ENCODE measurements at regions not wholly inside any gene's neighbourhood (a gene's known extent, or its start where the extent isn't known, plus 50 kb on each side); places are given as distances from the start of the nearest gene placed in this dataset.

DNA sequence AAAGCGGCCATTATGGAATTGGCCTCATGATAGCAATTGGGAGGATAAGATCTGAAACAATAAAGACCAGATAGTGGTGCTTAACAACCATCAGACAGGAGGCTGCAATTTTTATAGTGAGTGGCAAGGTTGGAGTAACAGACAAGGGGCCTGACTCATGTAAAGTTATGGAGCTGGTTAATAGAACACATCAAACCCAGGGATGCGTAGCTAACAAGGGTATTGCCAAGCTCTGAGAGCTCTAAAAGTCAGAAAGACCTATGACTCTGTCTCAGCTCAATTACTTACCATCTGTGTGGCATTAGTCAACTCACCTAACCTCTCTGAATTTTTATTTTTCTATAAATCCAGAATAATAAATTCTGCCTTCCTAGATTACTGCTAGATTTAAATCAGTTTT is 1731.5 kb upstream of the FLRT2 start:
- Mint-ChIP-seq H3K36me3 (no peaks in the 10 kb centered on the region), H3K4me1 (no peaks in the 10 kb centered on the region), H3K27me3 (no peaks in the 10 kb centered on the region), H3K27ac (no peak overlapping the region), H3K9me3 (peaks cover 6% of the 10 kb centered on the region), H3K4me3 (no peak overlapping the region)
- ATAC-seq = no peak

DNA sequence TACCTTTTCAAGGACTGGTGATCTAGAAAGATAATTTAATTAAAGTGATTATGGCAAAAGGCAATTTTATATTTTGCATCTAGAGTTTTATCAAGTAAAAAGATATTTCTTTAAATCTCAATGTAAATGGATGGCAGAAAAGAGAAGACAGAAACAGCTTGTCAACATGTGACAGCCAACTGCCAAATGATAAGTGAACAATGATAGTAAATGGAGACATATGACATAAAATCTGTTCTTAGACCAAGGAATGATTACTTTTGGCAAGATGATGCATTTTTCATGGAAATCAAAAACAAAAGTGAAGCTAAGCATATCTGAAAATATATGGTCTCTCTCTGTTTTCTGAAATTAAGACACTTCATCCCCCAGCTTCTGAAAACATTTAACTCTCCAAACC is 1730.7 kb upstream of the FLRT2 start:
- Mint-ChIP-seq H3K4me3 (no peak overlapping the region), H3K9me3 (peaks cover 6% of the 10 kb centered on the region), H3K36me3 (no peaks in the 10 kb centered on the region), H3K27me3 (no peaks in the 10 kb centered on the region), H3K4me1 (no peaks in the 10 kb centered on the region), H3K27ac (no peak overlapping the region)
- ATAC-seq = no peak

DNA sequence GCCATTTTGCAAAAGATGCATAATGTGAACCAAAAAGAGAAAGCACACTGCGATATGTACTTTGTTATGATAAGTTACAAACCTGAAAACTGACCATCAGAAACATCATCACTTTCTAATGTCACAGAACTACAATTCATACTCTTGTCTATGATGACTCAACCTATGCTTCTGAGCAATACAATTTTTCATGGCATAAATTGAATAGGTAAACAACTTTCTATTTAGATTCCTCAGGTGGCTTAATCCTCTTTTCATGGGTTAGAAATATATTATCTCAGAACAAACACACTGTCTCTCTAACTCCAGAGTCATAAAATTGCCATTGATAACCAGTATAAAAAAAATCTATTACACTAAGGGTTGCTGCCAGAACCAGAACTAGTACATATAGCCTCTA is 1715.0 kb upstream of the FLRT2 start:
- H3K9me3 Mint-ChIP-seq = peaks cover 17% of the 10 kb centered on the region

DNA sequence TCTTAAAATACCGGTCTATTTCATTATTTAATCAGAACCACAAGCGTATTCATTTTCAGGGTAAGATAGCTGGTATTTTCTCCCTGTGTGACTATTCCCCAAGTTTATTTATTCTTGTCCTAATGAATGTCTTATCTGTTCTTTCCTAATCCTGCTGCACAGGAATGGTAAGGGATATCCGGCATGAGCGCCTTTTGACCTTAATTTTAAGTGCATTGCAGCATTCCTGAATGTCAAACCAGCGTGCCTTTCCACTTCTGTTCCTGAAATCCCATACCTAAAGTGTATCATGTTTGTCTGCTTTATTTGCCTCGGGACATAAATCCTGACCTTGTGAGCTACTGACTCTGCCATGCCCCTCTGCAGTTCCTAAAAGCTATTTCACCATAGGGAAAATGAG is 1713.2 kb upstream of the FLRT2 start:
- Mint-ChIP-seq H3K4me1 (no peaks in the 10 kb centered on the region), H3K27me3 (no peaks in the 10 kb centered on the region), H3K27ac (no peak overlapping the region), H3K36me3 (no peaks in the 10 kb centered on the region), H3K9me3 (peaks cover 11% of the 10 kb centered on the region), H3K4me3 (no peak overlapping the region)
- ATAC-seq = no peak

More for the DNA sequence above, 1715.0 kb upstream of the FLRT2 start:
- Mint-ChIP-seq H3K36me3 (no peaks in the 10 kb centered on the region), H3K27me3 (no peaks in the 10 kb centered on the region), H3K27ac (no peak overlapping the region), H3K4me3 (no peak overlapping the region), H3K4me1 (no peaks in the 10 kb centered on the region)
- ATAC-seq = no peak

DNA sequence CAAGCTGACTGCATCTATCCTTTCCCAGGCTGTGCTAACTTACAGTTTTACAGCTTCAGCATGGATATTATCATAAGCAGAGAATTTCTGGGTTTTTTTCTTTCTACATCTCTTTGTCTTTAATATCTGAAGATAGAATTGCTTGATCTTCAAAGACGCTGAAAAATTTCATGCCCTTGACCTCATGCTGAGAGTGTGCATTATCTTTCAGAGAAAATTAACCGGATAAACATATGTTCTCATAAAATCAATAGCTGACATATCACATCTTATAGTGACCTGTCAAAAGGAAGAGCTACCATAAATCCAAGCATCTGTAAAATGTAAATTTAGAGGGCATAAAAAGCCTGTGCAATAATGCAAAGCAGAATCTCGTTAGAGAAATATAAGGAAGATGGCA is 1704.1 kb upstream of the FLRT2 start:
- Mint-ChIP-seq H3K9me3 (peaks cover 9% of the 10 kb centered on the region), H3K36me3 (no peaks in the 10 kb centered on the region), H3K27me3 (no peaks in the 10 kb centered on the region), H3K4me3 (no peak overlapping the region), H3K27ac (no peak overlapping the region), H3K4me1 (no peaks in the 10 kb centered on the region)
- ATAC-seq = no peak

DNA sequence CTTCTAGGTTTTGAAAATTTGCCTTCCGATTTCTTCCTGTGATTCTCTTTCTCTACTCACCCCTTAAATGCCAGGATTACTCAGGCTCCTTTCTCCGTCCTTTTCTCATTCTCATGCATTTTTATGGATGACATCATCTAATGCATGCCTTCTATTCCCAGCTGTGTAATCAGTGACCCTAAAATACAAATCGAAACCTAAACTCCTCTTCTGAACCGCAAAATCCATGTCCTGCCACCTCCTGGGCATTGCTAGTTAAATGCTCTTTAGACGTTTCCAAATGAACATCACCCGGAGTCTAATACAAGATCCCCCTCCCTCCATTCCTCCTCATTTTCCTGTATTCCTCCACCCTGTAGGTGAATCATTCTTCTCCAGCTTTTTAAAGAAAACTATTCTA is 1703.1 kb upstream of the FLRT2 start:
- no peak for ATAC-seq
- Mint-ChIP-seq H3K9me3 (peaks cover 9% of the 10 kb centered on the region), H3K36me3 (no peaks in the 10 kb centered on the region), H3K27me3 (no peaks in the 10 kb centered on the region), H3K4me3 (no peak overlapping the region), H3K27ac (no peak overlapping the region), H3K4me1 (no peaks in the 10 kb centered on the region)

DNA sequence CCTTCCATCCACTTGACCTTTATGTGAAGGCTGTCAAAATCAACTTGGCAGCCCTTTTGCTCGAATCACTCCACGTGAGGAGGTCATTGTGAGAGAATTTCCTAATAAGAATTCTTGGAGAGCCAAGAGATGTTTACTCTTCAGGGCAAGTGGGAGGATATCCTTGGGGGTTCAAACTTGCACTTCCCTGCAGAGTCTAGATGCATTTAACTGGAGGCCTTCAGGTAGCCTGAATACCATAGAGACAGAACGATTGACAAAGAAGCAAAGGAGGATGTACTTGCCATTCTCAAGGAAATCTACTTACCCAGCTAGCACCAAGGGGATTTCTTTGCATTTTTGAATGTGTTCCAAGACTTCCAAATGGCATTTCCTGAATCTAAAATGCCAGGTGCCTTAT is 1702.6 kb upstream of the FLRT2 start:
- ATAC-seq = no peak
- H3K36me3 Mint-ChIP-seq = no peaks in the 10 kb centered on the region
- H3K4me1 Mint-ChIP-seq = no peaks in the 10 kb centered on the region
- H3K27me3 Mint-ChIP-seq = no peaks in the 10 kb centered on the region
- H3K27ac Mint-ChIP-seq = no peak overlapping the region
- peaks cover 8% of the 10 kb centered on the region for H3K9me3 Mint-ChIP-seq
- H3K4me3 Mint-ChIP-seq = no peak overlapping the region

DNA sequence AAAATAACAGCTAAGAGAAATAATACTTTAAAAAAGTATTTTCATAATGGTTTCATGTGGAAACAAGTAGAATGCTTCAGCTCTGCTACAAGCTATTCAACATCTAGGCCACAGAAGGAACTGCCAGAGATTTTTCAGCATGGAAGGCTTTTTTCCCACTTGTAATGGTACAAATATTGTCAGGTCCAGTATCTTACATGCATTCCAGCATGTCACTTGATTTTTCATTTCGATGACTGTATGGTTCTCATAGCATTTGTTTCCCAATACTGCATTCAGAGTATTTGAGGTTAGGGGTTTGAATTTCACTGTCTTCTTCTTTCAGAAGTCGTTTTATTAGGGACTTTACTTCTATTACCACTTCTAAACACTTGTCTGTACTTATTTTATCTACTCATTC is 1701.5 kb upstream of the FLRT2 start:
- H3K9me3 Mint-ChIP-seq = peaks cover 6% of the 10 kb centered on the region
- no peaks in the 10 kb centered on the region for H3K4me1 Mint-ChIP-seq
- no peaks in the 10 kb centered on the region for H3K27me3 Mint-ChIP-seq
- H3K27ac Mint-ChIP-seq = no peak overlapping the region
- no peak for ATAC-seq
- no peak overlapping the region for H3K4me3 Mint-ChIP-seq
- no peaks in the 10 kb centered on the region for H3K36me3 Mint-ChIP-seq

DNA sequence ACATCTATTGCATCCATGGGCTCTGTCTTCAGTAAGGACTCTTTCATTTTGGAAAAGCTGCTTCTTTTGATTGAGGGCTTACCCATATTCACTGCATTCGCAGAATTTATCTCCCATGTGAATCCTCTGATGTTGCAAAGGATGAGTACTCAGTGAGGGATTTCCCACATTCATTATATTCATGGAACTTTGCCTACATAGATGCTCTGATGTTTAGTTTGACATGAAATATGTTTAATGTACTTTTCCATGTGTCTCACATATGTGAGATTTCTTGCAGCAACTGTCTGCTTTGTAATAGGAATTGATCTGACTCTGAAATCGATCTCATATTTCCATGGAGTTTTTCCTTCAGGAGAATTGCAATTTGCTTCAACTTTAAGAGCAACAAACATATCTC is 1699.6 kb upstream of the FLRT2 start:
- Mint-ChIP-seq H3K27me3 (no peaks in the 10 kb centered on the region), H3K4me3 (no peak overlapping the region), H3K27ac (no peak overlapping the region), H3K36me3 (no peaks in the 10 kb centered on the region), H3K9me3 (peaks cover 3% of the 10 kb centered on the region), H3K4me1 (no peaks in the 10 kb centered on the region)
- ATAC-seq = no peak

DNA sequence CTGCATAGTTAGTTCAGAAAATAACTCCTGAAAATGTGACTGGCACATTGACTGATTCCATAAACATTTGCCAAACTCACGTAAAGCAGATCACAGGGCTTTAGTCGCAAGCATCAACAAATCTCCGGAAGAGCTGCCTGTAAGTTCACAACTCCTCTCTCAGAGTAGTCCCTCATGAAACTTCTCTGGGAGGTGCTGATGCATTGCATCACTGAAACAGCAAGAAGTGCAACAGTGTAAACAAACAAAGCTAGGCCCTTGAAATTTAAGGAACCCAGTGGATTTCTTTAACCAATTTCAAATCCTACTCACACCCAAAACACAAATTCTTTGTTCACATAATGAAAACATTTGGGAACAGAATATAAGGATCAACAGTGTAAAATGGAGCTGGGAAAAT is 1691.7 kb upstream of the FLRT2 start:
- no peak for ATAC-seq
- Mint-ChIP-seq H3K27me3 (no peaks in the 10 kb centered on the region), H3K4me1 (no peaks in the 10 kb centered on the region), H3K4me3 (no peak overlapping the region), H3K9me3 (peaks cover 6% of the 10 kb centered on the region), H3K27ac (no peak overlapping the region), H3K36me3 (no peaks in the 10 kb centered on the region)

DNA sequence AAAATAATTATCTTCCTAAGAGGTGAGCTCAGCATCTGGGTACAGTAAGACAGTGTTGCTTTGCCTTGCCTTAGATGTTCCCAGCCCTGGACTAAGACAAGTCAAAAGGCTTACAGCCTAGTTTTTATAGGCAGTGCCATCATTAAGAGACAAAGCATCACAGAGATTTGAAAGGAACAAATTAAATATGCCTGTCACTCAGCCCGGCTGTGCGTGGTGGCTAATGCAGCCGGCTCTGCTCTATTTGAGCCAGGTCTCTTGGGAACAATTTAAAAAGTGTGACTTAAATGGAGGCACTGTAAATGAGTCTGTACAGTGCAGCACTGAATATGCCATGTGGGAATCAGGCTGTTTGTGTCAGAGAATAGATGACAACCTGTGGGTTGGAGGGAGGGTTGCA is 1687.4 kb upstream of the FLRT2 start:
- no peak for ATAC-seq
- H3K4me3 Mint-ChIP-seq = no peak overlapping the region
- H3K4me1 Mint-ChIP-seq = no peaks in the 10 kb centered on the region
- H3K9me3 Mint-ChIP-seq = peaks cover 9% of the 10 kb centered on the region
- H3K27me3 Mint-ChIP-seq = no peaks in the 10 kb centered on the region
- no peak overlapping the region for H3K27ac Mint-ChIP-seq
- no peaks in the 10 kb centered on the region for H3K36me3 Mint-ChIP-seq

DNA sequence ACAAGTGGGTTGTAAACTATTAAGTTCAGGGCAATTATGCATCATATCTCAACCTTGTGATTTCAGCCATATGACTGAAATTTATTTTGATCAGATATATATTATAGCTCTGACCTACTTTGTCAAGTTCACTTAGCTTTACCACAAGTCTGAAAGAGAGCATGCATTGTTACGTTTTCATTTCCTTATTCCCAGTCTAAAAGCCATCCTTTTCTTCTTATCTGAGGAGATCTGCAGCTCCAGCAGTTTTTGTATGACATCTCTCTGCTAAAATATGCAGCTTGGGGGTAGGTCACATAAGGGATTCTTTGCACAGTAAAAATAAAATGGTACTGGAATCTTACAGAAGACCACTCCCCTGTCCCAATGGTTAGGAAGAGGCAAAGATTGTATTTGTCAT is 1682.8 kb upstream of the FLRT2 start:
- Mint-ChIP-seq H3K4me1 (no peaks in the 10 kb centered on the region), H3K9me3 (peaks cover 7% of the 10 kb centered on the region), H3K27me3 (no peaks in the 10 kb centered on the region), H3K27ac (no peak overlapping the region), H3K36me3 (no peaks in the 10 kb centered on the region), H3K4me3 (no peak overlapping the region)
- ATAC-seq = no peak

DNA sequence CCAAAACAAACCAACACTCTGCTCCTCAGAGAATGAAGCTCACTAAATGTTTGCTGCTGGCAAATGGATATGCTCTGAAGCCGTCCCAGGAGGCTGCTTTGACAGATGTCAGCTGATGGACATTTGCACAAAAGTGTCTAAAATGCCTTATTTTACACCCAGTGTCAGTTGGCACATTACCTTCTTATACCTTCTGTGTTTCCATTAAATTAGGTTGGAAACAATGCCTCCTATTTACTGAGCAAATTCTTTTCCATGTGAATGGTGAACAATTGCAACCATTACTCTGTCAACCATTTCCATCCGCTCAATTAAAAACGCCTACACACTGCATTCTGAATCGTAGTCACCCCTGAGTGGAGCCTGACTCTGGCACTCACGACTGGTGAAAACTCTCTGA is 1679.9 kb upstream of the FLRT2 start:
- Mint-ChIP-seq H3K4me3 (no peak overlapping the region), H3K9me3 (peaks cover 3% of the 10 kb centered on the region), H3K4me1 (no peaks in the 10 kb centered on the region), H3K27me3 (no peaks in the 10 kb centered on the region), H3K27ac (no peak overlapping the region), H3K36me3 (no peaks in the 10 kb centered on the region)
- ATAC-seq = no peak

DNA sequence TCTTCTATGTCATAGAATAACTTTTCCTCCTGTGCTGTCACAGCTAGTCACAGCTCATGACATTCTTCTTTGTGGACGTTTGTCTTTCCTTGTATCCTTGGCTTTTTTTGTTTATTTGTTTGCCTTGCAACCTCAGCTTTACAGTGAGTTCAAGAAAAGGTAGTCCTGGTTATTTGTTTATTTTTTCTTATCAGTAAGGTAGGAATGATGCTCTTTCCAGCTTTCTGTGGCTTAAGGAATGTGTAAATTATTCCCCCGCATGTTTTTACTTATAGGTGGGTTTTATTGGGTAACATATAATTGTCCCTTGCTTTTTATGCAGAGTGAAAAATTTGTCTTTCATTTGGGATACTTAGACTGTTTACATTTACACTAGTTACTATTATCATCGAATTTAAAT is 1673.6 kb upstream of the FLRT2 start:
- H3K9me3 Mint-ChIP-seq = peaks cover 7% of the 10 kb centered on the region
- no peak overlapping the region for H3K27ac Mint-ChIP-seq
- H3K4me1 Mint-ChIP-seq = no peaks in the 10 kb centered on the region
- H3K36me3 Mint-ChIP-seq = no peaks in the 10 kb centered on the region
- no peak for ATAC-seq
- H3K27me3 Mint-ChIP-seq = no peaks in the 10 kb centered on the region
- H3K4me3 Mint-ChIP-seq = no peak overlapping the region

DNA sequence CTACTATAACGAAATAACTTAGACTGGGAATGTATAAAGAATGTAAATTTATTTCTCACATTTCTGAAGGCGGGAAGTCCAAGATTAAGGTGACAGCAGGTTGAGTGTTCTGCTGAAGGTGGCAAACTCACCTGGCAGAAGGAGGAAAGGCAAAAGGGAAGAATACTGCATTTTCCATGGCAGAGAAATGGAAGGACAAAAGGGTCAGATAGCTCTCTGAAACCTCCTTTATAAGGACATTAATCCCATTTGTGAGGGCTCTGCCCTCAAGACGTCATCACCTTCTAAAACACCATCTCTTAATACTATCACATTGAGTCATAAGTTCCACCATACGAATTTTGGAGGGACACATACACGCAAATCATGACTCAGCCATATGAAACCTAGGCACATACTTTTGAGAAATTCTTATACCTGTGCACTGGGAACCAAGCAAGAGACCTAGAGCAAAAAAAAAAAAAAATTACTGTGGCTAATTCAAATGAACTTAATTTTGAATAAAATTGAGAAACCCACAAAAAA is 1669.3 kb upstream of the FLRT2 start:
- H3K36me3 Mint-ChIP-seq = no peaks in the 10 kb centered on the region
- no peak overlapping the region for H3K27ac Mint-ChIP-seq
- H3K27me3 Mint-ChIP-seq = no peaks in the 10 kb centered on the region
- no peaks in the 10 kb centered on the region for H3K4me1 Mint-ChIP-seq
- no peak for ATAC-seq
- no peak overlapping the region for H3K4me3 Mint-ChIP-seq
- peaks cover 12% of the 10 kb centered on the region for H3K9me3 Mint-ChIP-seq

DNA sequence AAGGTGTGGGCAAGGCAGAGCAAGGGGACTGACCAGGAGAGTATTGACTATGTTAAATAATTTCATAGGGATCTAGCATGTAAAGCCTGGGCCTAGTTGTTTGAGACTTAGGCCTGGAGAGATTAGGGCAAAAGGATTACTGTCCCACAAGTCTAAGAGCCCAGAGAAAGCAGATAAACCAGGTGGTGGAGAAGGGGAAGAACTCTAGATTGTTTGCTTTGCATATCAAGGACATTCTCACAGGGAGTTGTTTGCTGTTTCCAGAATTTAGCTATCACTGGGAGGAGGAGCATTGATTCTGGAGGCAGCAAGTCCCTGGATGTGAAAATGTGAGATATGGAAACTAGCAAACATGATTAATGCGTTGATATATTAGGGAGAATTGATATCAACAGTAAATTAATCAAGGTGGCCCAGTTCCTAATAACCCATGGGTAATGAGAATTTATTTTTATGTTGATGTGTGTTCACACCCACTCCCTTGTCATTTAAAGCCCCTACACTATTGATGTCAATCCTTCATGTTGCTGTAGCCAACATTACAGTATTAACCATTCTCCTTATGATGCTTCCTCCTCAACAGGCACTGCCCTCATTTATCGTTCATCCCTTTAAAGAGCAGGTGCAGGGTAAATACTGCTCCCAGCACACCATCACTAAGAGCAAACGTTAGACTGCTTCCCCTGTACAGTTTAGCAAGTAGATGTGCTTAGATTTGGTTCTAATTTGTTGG is 1666.7 kb upstream of the FLRT2 start:
- no peaks in the 10 kb centered on the region for H3K4me1 Mint-ChIP-seq

More for the DNA sequence above, 1666.7 kb upstream of the FLRT2 start:
- Mint-ChIP-seq H3K4me3 (no peak overlapping the region), H3K9me3 (peaks cover 10% of the 10 kb centered on the region), H3K36me3 (no peaks in the 10 kb centered on the region), H3K27me3 (no peaks in the 10 kb centered on the region), H3K27ac (no peak overlapping the region)
- ATAC-seq = no peak

Data from stimulated activated memory B cell treated with anti-CD40 and anti-IgM and Interleukin-4, amounts not matched to agents 10 μg/mL and 1 μg/mL and 100 μg/mL, for 72 hours (primary cell).